Fibroblast of lung (primary cell): ENCODE measurements at regions not wholly inside any gene's neighbourhood (a gene's known extent, or its start where the extent isn't known, plus 50 kb on each side); places are given as distances from the start of the nearest gene placed in this dataset.

ENCODE experiments used
- DNase-seq, 2 donors: peaks; one replicate each; pipeline versions ENCODE4 v3.0.0 to v3.0.0-alpha.2; 2010; ENCODE audit warnings: low read depth in 2 of 2
- H2AFZ ChIP-seq: 2 replicates; pipeline ENCODE4 v1.5.1; 2012; ENCODE audit warnings: low read length, control low read depth, inconsistent platforms
- H3K27ac ChIP-seq: 2 replicates; pipeline ENCODE4 v1.5.1; 2011; ENCODE audit warnings: low read length, control low read depth; ENCODE audit not compliant: insufficient read depth
- H3K27me3 ChIP-seq: 2 replicates; pipeline ENCODE4 v1.5.1; 2011; ENCODE audit warnings: mild to moderate bottlenecking, low read length; ENCODE audit not compliant: control insufficient read depth, insufficient read depth
- H3K36me3 ChIP-seq: 2 replicates; pipeline ENCODE4 v1.5.1; 2011; ENCODE audit warnings: low read length; ENCODE audit not compliant: control insufficient read depth, insufficient read depth
- H3K4me1 ChIP-seq: 2 replicates; pipeline ENCODE4 v1.5.1; 2011; ENCODE audit warnings: low read length; ENCODE audit not compliant: control insufficient read depth, insufficient read depth; ENCODE audit errors: extremely low read depth
- H3K4me2 ChIP-seq: 2 replicates; pipeline ENCODE4 v1.5.1; 2011; ENCODE audit warnings: low read length, control low read depth; ENCODE audit not compliant: insufficient read depth; ENCODE audit errors: extremely low read depth
- H3K4me3 ChIP-seq, 4 experiments: fragments of 200-600 bp in 1 of 4; sonication (generic) in 1 of 4; replicated peaks in 1 of 4; 2 replicates each; pipeline ENCODE4 v1.5.1; 2011 to 2016; ENCODE audit warnings: low read length in 4 of 4, low read depth in 3 of 4, mild to moderate bottlenecking in 3 of 4, control low read depth in 2 of 4, inconsistent platforms in 1 of 4, mixed read lengths in 1 of 4; ENCODE audit not compliant: insufficient read depth in 1 of 4; ENCODE audit errors: control extremely low read depth in 1 of 4
- H3K79me2 ChIP-seq: 2 replicates; pipeline ENCODE4 v1.5.1; 2012; ENCODE audit warnings: mild to moderate bottlenecking, low read length, inconsistent platforms; ENCODE audit not compliant: control insufficient read depth, insufficient read depth
- H3K9ac ChIP-seq: 2 replicates; pipeline ENCODE4 v1.5.1; 2011; ENCODE audit warnings: mild to moderate bottlenecking, low read length, control low read depth; ENCODE audit not compliant: insufficient read depth
- H3K9me3 ChIP-seq: 2 replicates; pipeline ENCODE4 v1.5.1; 2012; ENCODE audit warnings: low read depth, low read length; ENCODE audit not compliant: control insufficient read depth, insufficient read depth
- H4K20me1 ChIP-seq: 2 replicates; pipeline ENCODE4 v1.5.1; 2011; ENCODE audit warnings: low read length; ENCODE audit not compliant: control insufficient read depth, insufficient read depth; ENCODE audit errors: extremely low read depth
- EZH2 ChIP-seq: IDR thresholded peaks from 2 replicates; pipeline ENCODE4 v1.5.1; 2012; ENCODE audit warnings: low read length, control low read depth, mild to moderate bottlenecking; ENCODE audit errors: missing control alignments
- TF ChIP-seq, protein P1 (sequence below), 2 donors: IDR thresholded peaks in 1 of 2; conservative IDR thresholded peaks in 1 of 2; 1 replicate in 1 of 2; 2 replicates in 1 of 2; pipeline ENCODE4 v1.5.1; 2011 to 2012; ENCODE audit warnings: low read length in 2 of 2, control low read depth in 1 of 2, inconsistent platforms in 1 of 2, low read depth in 1 of 2, mild to moderate bottlenecking in 1 of 2

GRCh38 chr9:29211580-29212396, 1638.5 kb upstream of the C9orf72 start:
- Histone ChIP-seq H3K79me2 (no peaks in the 10 kb centered on the region), H3K9me3 (no peaks in the 10 kb centered on the region), H3K27ac (no peak overlapping the region)

GRCh38 chr9:29212397-29213387, 1639.4 kb upstream of the C9orf72 start:
- no peak overlapping the region for H2AFZ ChIP-seq
- H3K4me3 ChIP-seq: peak overlapping the region in 1 of 4 experiments; percentile 30

More at GRCh38 chr9:29211580-29212396, 1638.5 kb upstream of the C9orf72 start:
- DNase-seq: peak; percentile 4 to 6
- Histone ChIP-seq H3K4me3 (peak overlapping the region in 1 of 4 experiments; percentile 17), H3K36me3 (no peaks in the 10 kb centered on the region), H3K9ac (no peak overlapping the region), H3K4me1 (no peaks in the 10 kb centered on the region), H3K4me2 (no peak overlapping the region), H2AFZ (no peak overlapping the region), H3K27me3 (peaks cover 5% of the 10 kb centered on the region), H4K20me1 (no peaks in the 10 kb centered on the region)
- TF ChIP-seq, protein P1, sequence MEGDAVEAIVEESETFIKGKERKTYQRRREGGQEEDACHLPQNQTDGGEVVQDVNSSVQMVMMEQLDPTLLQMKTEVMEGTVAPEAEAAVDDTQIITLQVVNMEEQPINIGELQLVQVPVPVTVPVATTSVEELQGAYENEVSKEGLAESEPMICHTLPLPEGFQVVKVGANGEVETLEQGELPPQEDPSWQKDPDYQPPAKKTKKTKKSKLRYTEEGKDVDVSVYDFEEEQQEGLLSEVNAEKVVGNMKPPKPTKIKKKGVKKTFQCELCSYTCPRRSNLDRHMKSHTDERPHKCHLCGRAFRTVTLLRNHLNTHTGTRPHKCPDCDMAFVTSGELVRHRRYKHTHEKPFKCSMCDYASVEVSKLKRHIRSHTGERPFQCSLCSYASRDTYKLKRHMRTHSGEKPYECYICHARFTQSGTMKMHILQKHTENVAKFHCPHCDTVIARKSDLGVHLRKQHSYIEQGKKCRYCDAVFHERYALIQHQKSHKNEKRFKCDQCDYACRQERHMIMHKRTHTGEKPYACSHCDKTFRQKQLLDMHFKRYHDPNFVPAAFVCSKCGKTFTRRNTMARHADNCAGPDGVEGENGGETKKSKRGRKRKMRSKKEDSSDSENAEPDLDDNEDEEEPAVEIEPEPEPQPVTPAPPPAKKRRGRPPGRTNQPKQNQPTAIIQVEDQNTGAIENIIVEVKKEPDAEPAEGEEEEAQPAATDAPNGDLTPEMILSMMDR (conservative IDR thresholded peaks at IDR 0.05 in 1 of 2, IDR thresholded peaks at IDR 0.05 in 1 of 2; ENCODE audit: low read depth in 1 of 2, low read length in 2 of 2): peak; percentile 20 to 49
- no peak for TF ChIP-seq EZH2

More at GRCh38 chr9:29212397-29213387, 1639.4 kb upstream of the C9orf72 start:
- H3K4me2 ChIP-seq: no peak overlapping the region
- H3K9me3 ChIP-seq: no peaks in the 10 kb centered on the region
- H3K27ac ChIP-seq: no peak overlapping the region
- no peaks in the 10 kb centered on the region for H4K20me1 ChIP-seq
- TF ChIP-seq EZH2: no peak
- TF ChIP-seq, protein P1 (conservative IDR thresholded peaks at IDR 0.05 in 1 of 2, IDR thresholded peaks at IDR 0.05 in 1 of 2; ENCODE audit: low read depth in 1 of 2, low read length in 2 of 2): no peak
- no peaks in the 10 kb centered on the region for H3K4me1 ChIP-seq
- no peak overlapping the region for H3K9ac ChIP-seq
- no peak for DNase-seq
- no peaks in the 10 kb centered on the region for H3K36me3 ChIP-seq
- H3K79me2 ChIP-seq: no peaks in the 10 kb centered on the region
- H3K27me3 ChIP-seq: peaks cover 5% of the 10 kb centered on the region
